NCI-H524 treated with DMSO at 0.1 percent for 48 hours (cell line): ENCODE measurements at regions not wholly inside any gene's neighbourhood (a gene's known extent, or its start where the extent isn't known, plus 50 kb on each side); places are given as distances from the start of the nearest gene placed in this dataset.

ENCODE experiments used
- DNase-seq: peaks from one replicate; lab custom pipeline; 2025; lab: John Stamatoyannopoulos, UW

- no peak for DNase-seq
Observed at GRCh38 chr14:27945512-27945911, 821.1 kb upstream of the FOXG1 start.

GRCh38 chr14:27958757-27959156, 807.8 kb upstream of the FOXG1 start:
- no peak for DNase-seq

- peak; percentile 91 for DNase-seq
Observed at GRCh38 chr14:27995691-27996090, 770.9 kb upstream of the FOXG1 start.

- no peak for DNase-seq
Observed at GRCh38 chr14:28001002-28001401, 765.6 kb upstream of the FOXG1 start.

GRCh38 chr14:28012629-28013415, 753.8 kb upstream of the FOXG1 start:
- DNase-seq, result no peak

DNA sequence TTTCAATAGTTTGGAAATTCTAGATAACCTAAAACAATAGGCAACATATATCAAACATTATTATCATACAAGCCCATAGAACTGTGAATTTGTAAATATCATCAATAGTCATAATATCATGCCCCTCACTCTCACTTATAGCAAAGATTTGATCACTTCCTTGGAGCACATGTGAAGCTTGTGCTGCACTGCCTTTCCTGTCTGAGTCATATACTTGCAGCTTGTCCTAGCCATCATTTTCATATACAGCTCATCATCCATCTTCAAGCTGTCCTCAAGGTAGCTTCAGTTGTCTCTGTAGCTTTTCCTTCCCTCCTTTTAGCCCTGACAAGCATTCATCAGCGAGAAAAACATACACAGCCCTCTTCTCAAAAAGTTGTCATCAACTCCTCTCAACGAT, 746.5 kb upstream of the FOXG1 start:
- DNase-seq, result no peak

- no peak for DNase-seq
Observed at GRCh38 chr14:28023853-28024252, 742.7 kb upstream of the FOXG1 start.

DNA sequence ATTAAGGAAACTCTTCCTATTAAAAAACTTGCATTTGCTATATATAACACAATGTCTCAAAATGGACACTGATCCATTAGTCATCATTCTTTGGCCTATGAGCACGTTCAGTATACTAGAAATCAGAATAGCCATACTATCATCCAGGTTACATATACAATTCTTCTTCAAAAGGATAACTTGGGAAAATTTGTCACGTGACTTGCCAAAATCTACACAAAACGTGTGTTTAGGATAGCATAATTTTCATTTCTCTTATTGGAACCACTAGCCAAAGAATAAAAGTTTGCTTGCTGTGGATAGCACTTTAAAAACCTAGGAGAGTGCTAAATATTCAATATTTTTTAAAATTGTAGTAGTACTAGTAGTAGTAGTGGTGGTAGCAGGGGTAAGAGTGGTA, 714.3 kb upstream of the FOXG1 start:
- DNase-seq, result no peak

DNA sequence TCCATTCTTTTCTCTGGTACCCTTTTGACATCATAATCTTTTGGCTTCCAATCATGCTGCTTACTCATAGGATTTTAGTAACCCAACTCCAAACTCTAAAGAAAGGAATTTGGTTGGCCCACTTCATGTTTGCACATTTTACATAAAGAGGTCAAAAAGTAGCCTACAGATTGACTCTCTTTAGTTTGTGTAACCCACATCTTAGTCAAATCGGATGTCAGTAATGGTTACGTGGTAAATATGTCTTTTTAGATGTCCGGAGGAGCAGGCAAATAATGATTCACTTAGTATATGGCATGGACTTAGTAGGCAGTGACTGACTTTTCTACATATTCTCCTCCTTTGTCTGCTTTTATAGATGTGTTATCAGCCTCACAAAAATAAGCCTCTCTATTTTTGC, 711.6 kb upstream of the FOXG1 start:
- no peak for DNase-seq

DNA sequence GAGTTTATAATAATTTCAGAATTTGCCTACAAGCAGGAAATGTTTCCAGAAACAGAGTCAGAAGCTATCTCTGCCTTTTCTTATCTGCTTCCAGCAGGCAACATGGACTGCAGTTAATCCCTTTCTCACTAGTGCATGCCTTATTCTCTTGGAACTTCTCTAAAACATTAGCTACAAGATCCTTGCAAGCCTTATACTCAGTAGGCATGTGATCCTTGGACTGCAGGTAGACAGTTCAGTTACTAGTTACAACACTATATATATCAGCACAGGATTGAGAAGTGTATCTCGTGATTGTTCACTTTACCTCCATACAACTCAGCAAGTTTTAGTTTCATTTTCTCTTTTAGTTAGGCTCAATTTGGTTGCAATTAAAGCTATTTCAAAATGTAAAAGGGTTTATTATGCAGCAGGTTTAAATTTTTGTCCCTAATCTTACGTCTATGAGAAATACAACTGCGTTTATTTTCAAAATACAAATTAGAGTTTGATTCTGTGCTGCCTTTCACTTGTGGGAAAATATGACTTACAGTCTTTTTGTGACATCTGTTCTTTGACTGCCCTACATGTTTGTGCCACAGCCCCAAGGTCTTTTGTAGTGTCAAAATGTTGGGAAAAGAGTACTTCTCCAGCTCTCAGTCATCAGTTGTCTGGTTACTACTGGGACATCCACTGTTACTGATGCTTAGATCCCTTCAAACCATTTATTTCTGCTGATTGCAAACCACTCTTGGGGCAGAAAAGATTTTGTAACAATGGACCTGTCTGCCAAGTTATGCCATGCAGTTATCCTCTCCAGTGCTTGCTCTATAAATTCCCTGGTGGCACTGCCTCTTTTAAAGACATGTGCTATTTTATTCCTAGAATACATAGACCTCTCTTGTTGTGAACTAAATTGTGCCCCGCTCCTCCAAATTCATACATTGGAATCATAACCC, 709.0 kb upstream of the FOXG1 start:
- DNase-seq, result no peak

DNA sequence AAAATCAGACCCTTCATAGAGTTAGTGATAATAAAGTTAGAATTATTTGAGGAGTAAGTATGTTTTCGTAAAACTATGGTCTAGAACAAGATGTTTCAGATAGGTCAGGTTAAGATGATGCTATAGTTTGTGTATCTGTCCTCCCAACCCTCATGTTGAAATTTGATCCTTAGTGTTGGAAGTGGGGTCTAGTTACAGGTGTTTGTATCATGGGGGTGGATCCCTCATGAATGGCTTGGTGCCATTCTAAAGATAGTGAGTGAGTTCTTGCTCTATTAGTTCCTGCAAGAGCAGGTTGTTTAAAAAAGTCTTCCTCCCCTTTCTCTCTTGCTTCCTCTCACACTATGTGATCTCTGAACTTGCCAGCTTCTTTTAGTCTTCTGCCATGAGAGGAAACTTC, 707.3 kb upstream of the FOXG1 start:
- no peak for DNase-seq

DNA sequence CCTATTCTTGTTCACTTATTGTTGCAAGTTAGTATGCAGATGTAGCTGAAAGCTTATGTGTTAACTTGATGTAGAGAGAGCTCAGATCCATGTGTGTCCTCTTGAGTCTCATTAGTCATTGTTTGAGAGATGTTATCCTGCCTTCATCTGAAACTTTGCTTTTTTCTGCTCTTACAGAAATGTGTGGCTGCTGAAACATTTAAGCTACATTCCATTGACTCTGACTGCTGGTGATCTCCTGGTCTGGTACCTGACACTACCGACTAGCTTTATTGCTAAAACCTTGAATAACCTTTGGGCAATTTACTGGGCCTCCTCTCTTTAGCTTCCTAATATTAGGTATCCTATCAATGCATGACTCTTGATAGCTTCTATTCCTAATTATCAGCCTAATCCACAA, 705.6 kb upstream of the FOXG1 start:
- DNase-seq, result no peak

DNA sequence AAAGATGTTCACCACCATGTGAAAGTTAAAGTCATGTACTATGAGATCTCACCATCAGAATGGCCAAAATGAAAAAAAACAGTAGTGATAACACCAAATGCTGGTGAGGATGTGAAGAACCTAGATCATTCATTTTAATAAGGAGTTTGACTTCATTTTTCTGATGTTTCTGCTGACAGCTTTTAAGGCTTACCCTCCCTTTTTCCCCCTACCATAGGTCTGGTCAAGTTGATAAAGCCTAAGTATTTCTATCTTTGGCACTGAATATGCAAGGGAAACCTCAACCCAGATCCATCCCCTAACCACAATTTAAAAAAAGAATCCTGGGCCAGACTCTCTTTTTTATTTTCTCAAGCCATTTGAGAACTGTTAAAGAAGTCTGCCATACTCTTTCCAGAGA, 689.6 kb upstream of the FOXG1 start:
- DNase-seq, result no peak

DNA sequence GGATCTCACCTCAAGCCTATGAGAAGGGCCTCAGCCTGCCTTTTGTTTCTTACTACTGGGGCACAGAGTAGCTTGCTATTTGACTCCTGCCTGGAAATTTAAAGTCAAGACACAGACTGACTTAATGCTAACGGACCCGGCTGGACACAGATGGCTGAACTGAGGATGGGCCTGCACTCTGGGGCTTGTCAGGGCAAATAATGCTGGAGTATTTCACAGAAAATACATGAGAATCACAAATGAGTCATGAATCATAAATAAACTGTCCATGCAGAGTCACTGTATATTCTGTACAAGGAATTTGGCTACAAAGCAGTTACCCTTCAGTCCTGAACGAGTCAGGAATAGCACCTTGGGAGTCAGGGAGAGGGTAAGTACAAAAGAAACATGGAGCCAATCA, 683.2 kb upstream of the FOXG1 start:
- DNase-seq, result no peak

DNA sequence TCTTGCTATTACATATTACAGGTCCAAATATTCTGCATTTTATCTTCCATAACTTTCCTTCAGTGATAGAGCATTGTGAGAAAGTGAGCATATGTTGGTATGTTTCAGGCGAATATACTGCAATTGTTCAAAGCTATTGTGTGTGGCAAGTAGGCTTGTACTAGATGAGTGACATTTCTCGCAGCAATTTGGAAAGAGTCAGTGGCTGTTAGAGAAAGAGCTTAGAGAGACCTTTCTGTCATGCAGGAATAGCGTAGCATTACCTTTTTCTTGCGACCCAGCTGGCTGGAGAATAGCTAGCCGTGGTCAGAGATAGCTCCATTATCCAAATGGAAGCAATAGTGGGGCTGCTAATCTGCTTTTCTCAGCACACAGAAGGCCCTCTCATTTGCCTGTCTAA, 678.5 kb upstream of the FOXG1 start:
- no peak for DNase-seq

- DNase-seq, result no peak
Observed at GRCh38 chr14:28097585-28097984, 669.0 kb upstream of the FOXG1 start.

GRCh38 chr14:28098856-28099255, 667.7 kb upstream of the FOXG1 start:
- no peak for DNase-seq

DNA sequence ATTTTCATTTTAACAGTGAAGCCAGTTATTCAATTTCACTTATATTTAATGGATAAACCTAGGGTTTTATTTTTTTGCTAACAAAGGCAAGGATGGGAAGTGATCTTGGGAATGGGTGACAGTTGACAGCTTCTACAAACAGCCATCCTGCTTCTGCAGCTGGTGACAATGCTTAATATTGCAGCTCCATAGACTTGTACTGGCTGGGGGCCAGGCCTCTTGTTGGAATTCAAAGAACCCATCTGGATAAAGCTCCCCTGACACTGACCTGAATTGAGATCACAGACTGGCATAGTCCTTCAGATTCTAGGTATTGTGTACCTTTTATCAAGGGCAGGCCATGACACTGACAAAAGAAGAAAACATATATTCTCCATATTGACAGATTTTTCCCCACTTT, 664.6 kb upstream of the FOXG1 start:
- DNase-seq, result peak; percentile 92

DNA sequence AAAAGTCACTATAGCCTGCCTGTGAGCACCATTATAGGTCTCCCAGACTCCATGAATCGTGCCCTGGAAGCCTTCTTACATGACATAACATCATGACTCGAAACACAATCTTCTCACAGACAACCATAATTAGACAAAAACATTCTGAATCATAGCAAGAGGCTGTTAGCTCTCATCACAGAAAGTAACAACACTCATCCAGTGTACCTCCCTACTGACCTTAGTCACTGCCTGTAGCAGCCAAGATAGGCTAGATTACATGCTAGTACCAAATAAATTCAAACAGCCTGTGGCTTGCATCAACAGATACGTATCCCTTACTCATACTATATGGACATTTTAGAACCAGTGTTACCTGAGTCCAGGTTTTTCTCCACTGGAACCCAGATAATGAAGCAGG, 663.8 kb upstream of the FOXG1 start:
- no peak for DNase-seq

GRCh38 chr14:28113311-28113710, 653.3 kb upstream of the FOXG1 start:
- DNase-seq, result no peak

- peak; percentile 10 for DNase-seq
Observed at GRCh38 chr14:28116716-28117115, 649.9 kb upstream of the FOXG1 start.

DNA sequence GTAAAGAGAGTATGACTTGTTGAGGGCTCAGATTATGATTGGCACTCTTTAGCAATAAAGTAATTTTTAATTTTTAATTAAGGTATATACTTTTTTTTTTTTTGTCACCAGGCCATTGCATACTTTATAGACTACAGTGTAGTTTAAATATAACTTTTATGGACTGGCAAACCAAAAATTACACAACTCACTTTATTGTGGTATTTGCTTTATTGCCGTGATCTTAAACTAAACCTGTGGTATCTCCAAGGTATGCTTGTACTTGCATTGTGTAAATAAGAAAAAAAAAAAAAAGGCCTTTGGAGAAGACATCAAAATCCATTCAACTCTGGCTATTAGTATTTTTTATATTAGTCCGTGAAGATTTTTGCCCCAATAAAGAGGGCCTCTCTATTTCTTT, 646.7 kb upstream of the FOXG1 start:
- DNase-seq, result no peak

GRCh38 chr14:28120391-28120790, 646.2 kb upstream of the FOXG1 start:
- no peak for DNase-seq
